Left cardiac atrium (tissue), 4 donors: ENCODE measurements at regions not wholly inside any gene's neighbourhood (a gene's known extent, or its start where the extent isn't known, plus 50 kb on each side); places are given as distances from the start of the nearest gene placed in this dataset.
"Not testable (repeated sequence)": the region's sequence is repeated elsewhere in the genome, so short reads cannot be mapped to it uniquely, and the experiment has no call there.

Experiments
- ATAC-seq, 2 donors: fragments of 200-7000 bp; cut with Tn5 transposase; one replicate each; pipeline ENCODE4 v1.9.1; 2020; ENCODE audit warnings: mild to moderate bottlenecking in 2 of 2, moderate library complexity in 2 of 2
- DNase-seq: peaks from one replicate; pipeline ENCODE4 v3.0.0-alpha.2; 2020
- intact Hi-C, 2 donors: fragments of 100-400 bp; cut with DNase I; formaldehyde crosslinking; loops; one replicate each; pipeline versions ENCODE4 v1.14.1 to v1.15.1; 2022 to 2023
- donor health status: DM: no; HTN: yes; CAD: no.
- donor health status: DM: no; HTN: yes; CAD: no; lungs with severe emphysema.
- donor health status: DM: yes; HTN: yes; CAD: no.
- donor health status: Dilated cardiomyopathy.

DNA sequence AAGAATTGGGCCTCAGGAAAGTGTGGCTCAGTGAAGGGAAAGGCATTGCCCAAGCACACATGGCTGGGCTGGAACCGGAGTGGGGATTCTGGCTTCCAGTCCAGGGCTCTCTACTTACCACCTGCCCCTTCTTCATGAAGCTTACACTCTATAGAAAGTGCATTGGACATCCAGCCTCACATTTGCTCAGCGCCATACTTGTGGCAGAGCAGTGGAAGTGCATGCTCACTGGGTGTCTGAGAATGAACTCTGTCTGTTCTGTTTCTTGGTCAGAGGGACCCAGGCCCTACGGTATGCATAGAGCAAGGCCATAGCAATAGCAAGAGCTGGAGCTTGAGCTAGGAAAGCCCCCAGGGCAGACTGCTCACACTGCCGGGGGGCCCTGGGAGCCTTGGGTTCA, 1253.5 kb downstream of the TYW1 start:
- ATAC-seq (no peak), DNase-seq (no peak)
- intact Hi-C loops: no loop called here

DNA sequence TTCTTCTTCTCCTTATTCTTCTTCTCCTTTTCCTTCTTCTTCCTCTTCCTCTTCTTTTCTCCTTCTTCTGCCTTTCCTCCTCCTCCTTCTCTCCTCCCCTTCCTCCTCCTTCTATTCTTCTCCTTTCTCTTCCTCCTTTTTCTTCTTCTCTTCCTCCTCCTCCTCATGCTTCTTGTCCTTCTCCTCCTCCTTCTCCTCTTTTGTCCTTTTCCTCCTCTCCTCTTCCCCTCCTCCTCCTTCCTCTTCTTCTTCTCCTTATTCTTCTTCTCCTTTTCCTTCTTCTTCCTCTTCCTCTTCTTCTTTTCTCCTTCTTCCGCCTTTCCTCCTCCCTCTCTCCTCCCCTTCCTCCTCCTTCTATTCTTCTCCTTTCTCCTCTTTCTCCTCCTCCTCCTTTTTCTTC, 1258.2 kb downstream of the TYW1 start:
- ATAC-seq, DNase-seq, intact Hi-C loops: not testable (repeated sequence)

DNA sequence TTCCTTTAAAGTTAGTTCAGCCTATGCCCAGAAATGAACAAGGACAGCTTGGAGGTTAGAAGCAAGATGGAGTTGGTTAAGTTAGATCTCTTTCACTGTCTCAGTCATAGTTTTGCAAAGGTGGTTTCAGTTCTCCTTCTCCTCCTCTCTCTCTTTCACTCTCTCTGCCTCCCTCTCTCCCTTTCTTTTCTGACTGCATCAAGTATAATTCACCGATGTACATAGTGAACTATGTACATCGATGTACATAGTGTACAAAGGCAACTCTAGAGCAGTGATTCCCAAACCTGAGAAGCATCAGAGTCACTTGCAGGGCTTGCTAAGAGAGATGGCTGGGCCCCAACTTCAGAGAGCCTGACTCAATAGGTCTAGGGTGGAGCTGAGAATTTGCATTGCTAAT, 1259.7 kb downstream of the TYW1 start:
- no peak for ATAC-seq
- DNase-seq: no peak
- intact Hi-C loops: no loop called here

GRCh38 chr7:68258609-68259008, 1262.0 kb downstream of the TYW1 start:
- DNase-seq (no peak), ATAC-seq (no peak)
- intact Hi-C loops: no loop called here

- ATAC-seq (no peak), DNase-seq (no peak)
- intact Hi-C loops: no loop called here
Measured at GRCh38 chr7:68265258-68265657, 1268.6 kb downstream of the TYW1 start.

DNA sequence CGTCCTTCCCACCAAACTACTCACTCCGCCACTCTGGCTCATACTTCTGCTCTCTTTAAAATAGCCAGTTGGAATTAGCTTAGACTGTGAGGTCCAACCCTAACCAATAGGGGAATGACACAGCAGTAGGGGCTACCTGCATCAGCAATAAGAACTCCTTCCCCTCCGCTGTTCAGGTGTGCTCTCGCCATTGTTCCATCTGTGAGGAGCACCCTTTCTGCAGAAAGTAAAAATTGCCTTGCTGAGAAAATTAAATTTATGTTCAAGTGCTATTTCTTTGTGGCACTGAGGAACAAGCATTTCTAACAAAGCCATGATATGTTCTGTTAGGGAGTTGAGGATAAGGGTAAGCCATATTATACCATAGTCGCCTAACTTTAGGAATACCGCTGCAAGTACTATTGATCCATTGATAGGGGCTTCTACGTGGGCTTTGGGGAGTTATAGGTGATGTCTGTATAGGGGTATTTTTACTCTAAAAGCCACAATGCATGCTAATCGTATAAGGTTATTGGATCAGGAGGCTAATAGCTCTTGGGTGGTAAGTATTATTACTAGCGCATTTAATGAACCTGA, 1269.5 kb downstream of the TYW1 start:
- DNase-seq (no peak), ATAC-seq (no peak)
- intact Hi-C loops: no loop called here

DNA sequence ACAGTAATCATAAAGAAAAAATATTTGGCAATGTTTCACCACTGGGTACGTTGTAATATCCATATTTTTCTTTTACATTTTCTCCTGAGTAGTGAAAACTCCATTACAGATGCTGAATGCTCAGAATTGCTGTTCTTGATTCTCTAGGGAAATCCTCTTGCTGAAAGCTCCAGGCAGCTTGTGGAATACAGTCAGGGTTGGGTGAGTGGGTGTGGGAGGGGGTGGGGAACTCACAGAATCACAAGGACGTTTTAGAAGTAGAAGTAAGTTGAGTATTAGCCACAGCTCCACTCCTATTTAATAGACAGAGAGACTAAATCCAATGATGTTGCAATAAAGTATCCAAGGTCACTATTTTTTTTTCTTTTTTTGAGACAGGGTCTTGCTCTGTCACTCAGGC, 1270.9 kb downstream of the TYW1 start:
- DNase-seq (no peak), ATAC-seq (no peak)
- intact Hi-C loops: no loop called here

GRCh38 chr7:68269405-68269804, 1272.8 kb downstream of the TYW1 start:
- peak in 1 of 2 donors; percentile 95 for ATAC-seq
- no peak for DNase-seq
- intact Hi-C loops: no loop called here

DNA sequence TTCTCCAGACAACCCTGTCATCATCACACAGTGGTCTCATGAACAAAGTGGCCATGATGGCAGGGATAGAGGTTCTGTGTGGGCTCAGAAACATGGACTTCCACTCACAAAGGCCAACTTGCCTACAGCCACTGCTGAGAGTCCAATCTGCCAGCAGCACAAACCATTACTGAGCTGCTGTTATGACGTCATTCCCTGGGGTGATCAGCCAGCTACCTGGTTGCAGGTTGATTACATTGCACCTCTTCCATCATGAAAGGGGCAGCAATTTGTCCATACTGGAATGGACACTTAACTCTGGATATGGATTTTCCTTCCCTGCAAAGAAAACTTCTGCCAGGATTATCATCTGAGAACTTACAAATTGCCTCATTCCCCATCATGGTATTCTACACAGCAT, 1275.9 kb downstream of the TYW1 start:
- intact Hi-C loops: no loop called here
- ATAC-seq (no peak), DNase-seq (no peak)

DNA sequence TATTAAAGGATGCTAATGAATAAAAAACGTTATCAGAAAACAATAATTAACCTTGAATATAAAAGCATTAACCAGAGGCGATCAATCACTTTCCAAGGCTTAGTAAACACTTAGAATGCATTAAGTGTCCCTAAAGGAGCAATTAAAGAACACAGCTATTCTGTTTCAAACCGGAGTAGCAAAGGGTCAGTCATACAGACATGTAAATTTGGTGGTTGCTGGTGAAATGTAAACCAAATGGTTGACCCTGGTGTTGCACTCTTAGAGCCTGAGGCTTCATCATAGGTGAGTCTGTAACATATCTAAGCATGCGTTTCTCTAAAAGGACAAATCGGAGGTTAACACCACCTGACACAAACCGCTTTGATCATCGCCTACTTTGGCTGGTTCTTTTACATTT, 1280.1 kb downstream of the TYW1 start:
- intact Hi-C loops: no loop called here
- no peak for ATAC-seq
- no peak for DNase-seq

GRCh38 chr7:68279827-68280400, 1283.3 kb downstream of the TYW1 start:
- intact Hi-C loops: no loop called here
- ATAC-seq: no peak
- DNase-seq: no peak

DNA sequence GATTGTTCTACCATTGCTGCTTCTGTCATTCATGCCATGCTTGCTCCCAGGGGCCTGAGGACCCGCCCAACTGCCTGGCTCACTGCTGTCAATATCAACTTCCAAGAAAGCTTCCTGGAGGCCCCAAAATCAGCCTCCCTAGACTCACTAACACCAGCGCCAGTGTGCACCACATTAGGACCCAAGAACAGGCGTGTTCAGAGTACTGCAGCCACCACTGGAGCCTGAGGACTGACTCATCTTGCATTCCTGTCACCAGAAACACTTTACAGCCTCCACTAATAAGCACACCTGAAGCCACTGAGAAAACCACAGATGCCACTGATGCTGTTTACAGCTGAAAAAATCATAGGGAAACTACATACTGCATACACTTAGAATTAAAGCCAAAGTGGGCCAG, 1284.3 kb downstream of the TYW1 start:
- ATAC-seq (no peak), DNase-seq (no peak)
- intact Hi-C loops: no loop called here

DNA sequence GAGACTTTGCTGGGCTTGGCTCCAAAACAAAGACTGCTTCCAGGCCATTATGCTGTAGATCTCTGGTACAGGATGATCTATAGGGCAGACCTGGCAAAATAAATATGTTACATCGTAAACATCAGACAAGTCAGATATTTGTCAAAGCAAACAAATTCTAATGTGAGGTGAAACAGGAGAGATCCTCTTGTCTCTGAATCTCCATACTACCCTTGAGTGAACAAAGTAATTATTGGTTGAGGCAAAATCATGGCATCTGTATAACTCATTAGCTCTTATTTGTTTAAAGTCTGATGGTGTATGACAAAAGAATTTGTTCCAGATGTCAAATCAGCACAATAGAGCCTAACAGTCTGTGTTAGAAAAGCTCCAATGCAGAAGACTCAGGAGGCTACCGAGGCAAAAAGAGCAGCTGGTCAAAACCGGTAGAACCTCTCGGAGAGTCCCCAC, 1291.5 kb downstream of the TYW1 start:
- no peak for ATAC-seq
- DNase-seq: no peak
- intact Hi-C loops: no loop called here

DNA sequence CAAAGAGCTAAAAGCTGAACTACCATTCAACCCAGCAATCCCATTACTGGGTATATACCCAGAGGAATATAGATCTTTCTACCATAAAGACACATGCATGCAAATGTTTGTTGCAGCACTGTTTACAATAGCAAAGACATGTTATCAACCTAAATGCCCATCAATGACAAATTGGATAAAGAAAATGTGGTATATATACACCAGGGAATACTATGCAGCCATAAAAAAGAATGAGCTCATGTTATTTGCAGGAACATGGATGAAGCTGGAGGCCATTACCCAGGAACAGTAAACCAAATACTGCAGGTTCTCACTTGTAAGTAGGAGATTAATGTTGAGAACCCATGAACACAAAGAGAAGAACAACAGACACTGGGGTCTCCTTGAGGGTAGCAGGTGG, 1295.1 kb downstream of the TYW1 start:
- no peak for ATAC-seq
- DNase-seq: no peak
- intact Hi-C loops: no loop called here

GRCh38 chr7:68295386-68295785, 1298.8 kb downstream of the TYW1 start:
- ATAC-seq: no peak
- intact Hi-C loops: no loop called here
- no peak for DNase-seq

DNA sequence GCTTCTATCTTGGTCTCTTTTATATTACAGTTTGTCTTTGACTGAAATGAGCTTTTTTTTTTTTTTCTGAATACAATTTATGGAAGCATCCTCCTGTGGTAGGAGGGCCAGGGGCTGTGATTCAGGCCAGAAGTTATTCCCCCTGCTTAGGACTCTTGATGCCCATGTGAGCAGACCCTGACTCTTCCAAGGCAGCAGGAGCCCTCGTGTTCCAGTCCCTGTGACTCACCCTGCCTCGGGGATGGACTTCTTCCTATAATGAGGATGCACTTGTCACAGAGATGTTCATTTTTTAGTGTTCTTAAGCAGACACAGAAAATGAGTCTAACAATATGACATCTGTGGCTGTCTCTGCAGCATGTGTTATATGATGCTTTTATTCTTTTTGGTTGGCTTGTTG, 1293.7 kb upstream of the AUTS2 start:
- intact Hi-C loops: no loop called here
- ATAC-seq (no peak), DNase-seq (no peak)

DNA sequence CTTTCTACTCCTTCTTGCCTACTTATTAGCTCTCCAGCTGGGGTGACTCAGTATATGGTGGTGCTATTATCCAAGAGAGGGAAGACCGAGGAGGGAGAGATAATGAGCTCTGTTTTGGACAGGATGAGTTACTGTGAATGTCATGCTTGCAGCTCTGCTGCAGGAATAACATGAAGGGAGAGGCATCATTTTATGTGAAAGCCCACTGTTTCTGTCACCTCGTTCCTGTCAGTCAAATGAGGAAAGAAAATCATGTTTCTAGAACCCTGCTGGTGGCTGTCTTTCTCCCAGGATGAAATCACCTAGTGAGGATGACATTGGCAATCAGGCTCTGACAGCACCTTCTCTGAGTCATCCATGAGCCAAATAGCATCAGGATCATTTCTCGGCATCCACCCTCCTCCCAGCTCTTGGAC, 1291.6 kb upstream of the AUTS2 start:
- no peak for DNase-seq
- intact Hi-C loops: no loop called here
- peak in 1 of 2 donors; percentile 78 for ATAC-seq

DNA sequence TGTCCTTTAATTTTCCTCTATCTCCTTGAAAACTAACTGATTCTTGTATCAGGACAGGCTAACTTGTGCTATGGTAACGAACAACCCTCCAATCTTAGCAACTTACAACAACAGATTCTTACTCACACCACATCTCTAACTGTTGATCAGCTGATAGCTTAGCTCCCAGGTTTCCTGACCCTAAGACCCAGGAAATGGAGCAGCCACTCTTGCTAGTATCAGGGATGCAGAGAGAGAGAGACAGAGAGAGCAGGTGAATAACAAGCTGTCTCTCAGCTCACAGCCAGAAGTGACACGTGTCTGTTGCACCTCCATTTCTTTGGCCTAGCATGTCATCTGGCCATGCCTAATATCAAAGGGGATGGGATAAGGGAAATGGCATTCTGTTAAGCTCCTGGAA, 1289.0 kb upstream of the AUTS2 start:
- intact Hi-C loops: no loop called here
- ATAC-seq (no peak), DNase-seq (no peak)

- ATAC-seq (no peak), DNase-seq (no peak)
- intact Hi-C loops: no loop called here
Measured at GRCh38 chr7:68309806-68310205, 1288.5 kb upstream of the AUTS2 start.

GRCh38 chr7:68311958-68312357, 1286.3 kb upstream of the AUTS2 start:
- intact Hi-C loops: no loop called here
- ATAC-seq: peak in 1 of 2 donors; percentile 70
- DNase-seq: no peak

GRCh38 chr7:68313806-68314205, 1284.5 kb upstream of the AUTS2 start:
- intact Hi-C loops: no loop called here
- ATAC-seq (no peak), DNase-seq (no peak)

DNA sequence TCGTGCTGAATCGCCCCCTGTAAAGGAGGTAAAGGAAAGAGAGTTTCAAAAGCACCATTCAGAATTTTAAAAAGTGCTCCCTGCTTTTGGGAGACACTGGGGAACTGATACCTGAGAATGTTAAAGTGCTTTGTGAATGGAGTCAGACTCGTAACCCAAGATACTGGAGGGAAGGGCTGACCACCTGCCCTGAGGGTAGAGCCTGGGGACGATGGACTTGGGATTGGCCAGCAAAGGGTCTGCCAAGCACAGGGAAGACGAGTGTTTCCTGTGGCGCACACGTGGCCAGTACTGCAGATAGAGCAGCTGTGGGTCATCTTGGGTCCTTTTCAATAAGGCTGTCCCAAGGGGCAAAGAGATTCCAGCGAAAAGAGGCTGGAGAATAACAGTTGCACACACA, 1284.1 kb upstream of the AUTS2 start:
- no peak for DNase-seq
- intact Hi-C loops: no loop called here
- ATAC-seq: no peak
